CD1c-positive myeloid dendritic cell (primary cell): ENCODE measurements at regions not wholly inside any gene's neighbourhood (a gene's known extent, or its start where the extent isn't known, plus 50 kb on each side); places are given as distances from the start of the nearest gene placed in this dataset.

Experiments used
- DNase-seq: peaks from one replicate; pipeline ENCODE4 v3.0.0-alpha.2; 2016; ENCODE audit errors: extremely low spot score

- no peak for DNase-seq
Observed at GRCh38 chr2:216575465-216575864, 57.8 kb upstream of the IGFBP2 start.

DNA sequence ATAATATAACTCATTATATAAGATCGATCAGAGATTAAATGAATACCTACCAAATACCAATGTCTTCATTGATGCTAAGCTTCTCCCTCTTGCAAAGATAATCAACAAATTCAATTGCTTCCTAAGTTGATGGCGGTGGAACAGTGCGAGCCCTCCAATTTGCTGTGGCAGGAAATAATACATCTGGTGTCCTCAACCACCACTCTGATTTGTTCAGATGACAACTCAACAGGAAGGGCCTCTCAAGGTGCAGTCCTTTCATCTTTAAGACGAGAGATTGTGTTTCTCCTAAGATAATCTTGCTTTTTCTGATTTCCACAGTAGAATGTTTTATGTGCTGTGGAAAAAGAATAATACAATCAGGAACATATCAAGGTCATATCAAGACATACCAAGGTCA, 56.6 kb upstream of the IGFBP2 start:
- no peak for DNase-seq

DNA sequence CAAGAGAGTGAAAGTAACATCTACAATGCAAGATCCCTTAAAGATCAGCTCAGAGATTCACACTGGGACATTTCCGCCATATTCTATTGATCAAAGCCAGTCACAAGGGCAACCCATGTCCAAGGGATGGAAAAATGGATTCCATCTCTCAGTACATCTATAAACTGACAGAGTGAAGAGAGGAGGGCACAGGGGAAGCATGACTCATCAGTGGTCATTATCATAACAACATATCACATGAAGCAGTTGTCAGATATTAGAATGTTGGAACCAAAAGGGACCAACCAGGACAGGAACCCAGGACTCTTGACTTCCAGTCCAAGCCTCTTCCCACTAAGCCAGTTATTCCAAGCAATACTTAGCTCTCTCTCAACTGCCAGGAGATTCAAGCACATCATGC, 54.9 kb upstream of the IGFBP2 start:
- DNase-seq, result no peak

DNA sequence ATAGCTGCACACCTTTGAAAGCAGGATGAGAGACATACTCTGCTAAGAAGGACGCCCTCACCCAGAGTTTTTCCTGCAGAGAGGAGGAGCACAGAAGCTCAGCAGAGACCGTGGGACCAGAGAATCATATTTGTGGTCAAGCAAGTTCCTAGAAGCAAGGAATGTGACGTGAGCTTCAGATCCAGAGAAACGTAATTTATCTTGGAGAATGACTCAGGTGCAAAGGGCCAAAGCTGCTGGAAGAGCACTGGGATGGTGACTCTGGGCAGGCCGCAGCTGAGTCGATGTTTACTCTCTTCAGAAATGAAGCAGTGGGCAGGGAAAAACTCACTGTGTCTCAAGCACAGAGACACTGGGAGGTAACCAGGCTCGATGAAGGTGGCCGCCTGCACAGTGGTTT, 50.1 kb upstream of the IGFBP2 start:
- DNase-seq, result no peak
